H9 (cell line): ENCODE measurements at regions not wholly inside any gene's neighbourhood (a gene's known extent, or its start where the extent isn't known, plus 50 kb on each side); places are given as distances from the start of the nearest gene placed in this dataset.

ENCODE experiments used
- DNase-seq: peaks from one replicate; pipeline ENCODE4 v3.0.0-alpha.2; 2017
- H2AFZ ChIP-seq: one replicate; pipeline ENCODE4 v1.6.1; 2013; ENCODE audit warnings: mild to moderate bottlenecking, low read length, control low read depth, moderate library complexity
- H2AK5ac ChIP-seq: 2 replicates; pipeline ENCODE4 v1.6.1; 2013; ENCODE audit warnings: low read length, control low read depth, mixed read lengths; ENCODE audit not compliant: insufficient read length
- H2BK120ac ChIP-seq: one replicate; pipeline ENCODE4 v1.6.1; 2013; ENCODE audit warnings: low read depth, mild to moderate bottlenecking, low read length, control low read depth, inconsistent platforms; ENCODE audit not compliant: poor library complexity, severe bottlenecking
- H2BK12ac ChIP-seq: 2 replicates; pipeline ENCODE4 v1.6.1; 2013; ENCODE audit warnings: low read length, control low read depth, mixed read lengths, low read depth; ENCODE audit not compliant: insufficient read length
- H2BK15ac ChIP-seq: 2 replicates; pipeline ENCODE4 v1.6.1; 2013; ENCODE audit warnings: low read depth, low read length, control low read depth
- H2BK20ac ChIP-seq: one replicate; pipeline ENCODE4 v1.6.1; 2013; ENCODE audit warnings: low read depth, mild to moderate bottlenecking, low read length, control low read depth, inconsistent platforms; ENCODE audit not compliant: poor library complexity, severe bottlenecking
- H2BK5ac ChIP-seq: 2 replicates; pipeline ENCODE4 v1.6.1; 2013; ENCODE audit warnings: low read length, control low read depth, mixed read lengths; ENCODE audit not compliant: insufficient read length
- H3K14ac ChIP-seq: 2 replicates; pipeline ENCODE4 v1.6.1; 2013; ENCODE audit warnings: low read length, control low read depth; ENCODE audit not compliant: insufficient read depth
- H3K18ac ChIP-seq: 2 replicates; pipeline ENCODE4 v1.6.1; 2013; ENCODE audit warnings: low read depth, mild to moderate bottlenecking, mixed read lengths, low read length, control low read depth; ENCODE audit not compliant: insufficient read length
- H3K23ac ChIP-seq: 2 replicates; pipeline ENCODE4 v1.6.1; 2013; ENCODE audit warnings: low read length, control low read depth, mixed read lengths, low read depth; ENCODE audit not compliant: insufficient read length
- H3K23me2 ChIP-seq: 2 replicates; pipeline ENCODE4 v1.6.1; 2013; ENCODE audit warnings: low read depth, mild to moderate bottlenecking, mixed read lengths, low read length, control low read depth; ENCODE audit not compliant: insufficient read length, poor library complexity, severe bottlenecking
- H3K27ac ChIP-seq: 2 replicates; pipeline ENCODE4 v1.5.1; 2013; ENCODE audit warnings: low read length, control low read depth, mixed read lengths, low read depth; ENCODE audit not compliant: insufficient read length
- H3K27me3 ChIP-seq: 2 replicates; pipeline ENCODE4 v1.6.1; 2013; ENCODE audit warnings: low read length, control low read depth, inconsistent platforms; ENCODE audit not compliant: insufficient read depth
- H3K4ac ChIP-seq: 2 replicates; pipeline ENCODE4 v1.6.1; 2013; ENCODE audit warnings: low read depth, mild to moderate bottlenecking, control low read depth, inconsistent platforms, low read length, moderate library complexity
- H3K4me1 ChIP-seq: 2 replicates; pipeline ENCODE4 v1.6.1; 2013; ENCODE audit warnings: low read length, control low read depth, inconsistent platforms; ENCODE audit not compliant: insufficient read depth
- H3K4me2 ChIP-seq: 2 replicates; pipeline ENCODE4 v1.6.1; 2013; ENCODE audit warnings: low read length, control low read depth, mixed read lengths; ENCODE audit not compliant: insufficient read length, insufficient read depth
- H3K56ac ChIP-seq: 2 replicates; pipeline ENCODE4 v1.6.1; 2013; ENCODE audit warnings: low read depth, mild to moderate bottlenecking, mixed read lengths, low read length, control low read depth; ENCODE audit not compliant: insufficient read length
- H3K79me1 ChIP-seq: 2 replicates; pipeline ENCODE4 v1.6.1; 2013; ENCODE audit warnings: low read depth, mild to moderate bottlenecking, moderate library complexity, low read length, control low read depth, inconsistent platforms; ENCODE audit not compliant: insufficient read depth, poor library complexity, severe bottlenecking
- H3K79me2 ChIP-seq: 2 replicates; pipeline ENCODE4 v1.6.1; 2013; ENCODE audit warnings: low read length, control low read depth, inconsistent platforms; ENCODE audit not compliant: insufficient read depth
- H3K9ac ChIP-seq: 2 replicates; pipeline ENCODE4 v1.6.1; 2013; ENCODE audit warnings: low read length, control low read depth, mixed read lengths; ENCODE audit not compliant: insufficient read length; ENCODE audit errors: extremely low read depth
- H3K9me3 ChIP-seq: one replicate; pipeline ENCODE4 v1.6.1; 2013; ENCODE audit warnings: low read depth, low read length, inconsistent platforms; ENCODE audit not compliant: control insufficient read depth
- H3T11ph ChIP-seq: one replicate; pipeline ENCODE4 v1.6.1; 2013; ENCODE audit warnings: mild to moderate bottlenecking, low read length, control low read depth, inconsistent platforms
- H4K20me1 ChIP-seq: one replicate; pipeline ENCODE4 v1.6.1; 2013; ENCODE audit not compliant: control insufficient read depth, insufficient read length, insufficient read depth
- H4K5ac ChIP-seq: 2 replicates; pipeline ENCODE4 v1.6.1; 2013; ENCODE audit warnings: low read depth, mild to moderate bottlenecking, mixed read lengths, low read length, control low read depth; ENCODE audit not compliant: insufficient read length
- H4K8ac ChIP-seq: replicated peaks from 2 replicates; pipeline ENCODE4 v1.6.1; 2013; ENCODE audit warnings: low read length, control low read depth, mixed read lengths, low read depth; ENCODE audit not compliant: insufficient read length
- H4K91ac ChIP-seq: 2 replicates; pipeline ENCODE4 v1.6.1; 2013; ENCODE audit warnings: low read depth, mild to moderate bottlenecking, moderate library complexity, mixed read lengths, low read length, control low read depth; ENCODE audit not compliant: insufficient read length
- H3K27ac Mint-ChIP-seq, 3 experiments: 2 replicates in 2 of 3; 3 replicates in 1 of 3; pipeline ENCODE4 v1.8.0; 2020 to 2021; ENCODE audit warnings: mixed read lengths in 3 of 3, mild to moderate bottlenecking in 1 of 3, moderate library complexity in 1 of 3
- H3K27me3 Mint-ChIP-seq: 2 replicates; pipeline ENCODE4 v1.8.0; 2021; ENCODE audit warnings: low read depth, mild to moderate bottlenecking, moderate library complexity, mixed read lengths
- H3K36me3 Mint-ChIP-seq, 3 experiments: 2 replicates in 2 of 3; 3 replicates in 1 of 3; pipeline ENCODE4 v1.8.0; 2020 to 2021; ENCODE audit warnings: low read depth in 3 of 3, mixed read lengths in 3 of 3; ENCODE audit not compliant: insufficient read depth in 1 of 3
- H3K4me1 Mint-ChIP-seq, 2 experiments: 2 replicates each; pipeline ENCODE4 v1.8.0; 2020; ENCODE audit warnings: mixed read lengths in 2 of 2
- H3K4me3 Mint-ChIP-seq, 2 experiments: 2 replicates in 1 of 2; 3 replicates in 1 of 2; pipeline ENCODE4 v1.8.0; 2020 to 2021; ENCODE audit warnings: mild to moderate bottlenecking in 2 of 2, mixed read lengths in 2 of 2, moderate library complexity in 1 of 2
- H3K9me3 Mint-ChIP-seq, 2 experiments: 2 replicates in 1 of 2; 3 replicates in 1 of 2; pipeline ENCODE4 v1.8.0; 2020; ENCODE audit warnings: mild to moderate bottlenecking in 2 of 2, mixed read lengths in 2 of 2, moderate library complexity in 1 of 2
- WGBS: extraction: QIAGEN DNeasy Blood & Tissue Kit; methylation state at CpG from one replicate; pipeline ENCODE4 v1.1.7; 2013; ENCODE audit warnings: missing lambda C conversion rate, low lambda C conversion rate, mixed read lengths; ENCODE audit not compliant: insufficient read length; ENCODE audit errors: extremely low coverage; 5-methylcytosine and 5-hydroxymethylcytosine counted together
- TF ChIP-seq, protein P1 (sequence below): fragments of 200-600 bp; sonication (generic); conservative IDR thresholded peaks from 3 replicates; pipeline ENCODE4 v1.8.0; 2021; ENCODE audit warnings: antibody characterized with exemption, mild to moderate bottlenecking

DNA sequence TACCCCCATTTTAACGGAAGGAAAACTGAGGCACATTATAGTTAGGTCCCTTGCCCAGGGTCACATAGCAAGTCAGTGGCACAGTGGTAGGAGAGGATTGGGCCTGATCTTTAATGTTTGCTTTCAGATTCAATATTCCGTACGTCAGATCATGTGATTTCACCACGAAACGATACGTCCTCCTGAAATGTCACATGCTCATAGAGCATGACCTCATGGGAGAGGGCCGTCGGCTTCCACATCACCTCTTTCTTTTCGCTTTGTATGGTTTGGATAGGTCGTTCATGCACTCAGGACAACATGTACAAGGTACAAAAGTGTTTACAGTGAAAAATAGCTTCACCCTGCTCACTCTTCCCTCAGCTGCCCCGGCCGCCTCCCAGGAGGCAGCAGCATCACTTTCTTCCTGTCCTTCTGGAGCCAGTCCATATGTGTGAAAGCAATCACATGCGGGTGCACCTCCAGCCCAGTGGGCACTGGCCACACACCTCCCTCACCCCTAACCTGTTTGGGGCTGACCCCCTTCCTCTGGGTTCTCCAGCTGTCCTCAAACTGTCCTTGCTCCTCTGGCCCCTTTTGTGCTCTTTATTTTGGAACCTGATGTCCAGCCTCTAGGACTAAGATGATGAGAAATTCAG lies 199.9 kb downstream of the FOXL1 start:
- Histone ChIP-seq H4K20me1 (no peaks in the 10 kb centered on the region), H3K18ac (no peak overlapping the region), H3K27me3 (no peaks in the 10 kb centered on the region), H4K5ac (no peak overlapping the region), H2BK20ac (no peak overlapping the region), H3K23me2 (no peaks in the 10 kb centered on the region), H3K79me2 (no peaks in the 10 kb centered on the region), H3K27ac (no peak overlapping the region), H2AK5ac (no peak overlapping the region), H3T11ph (no peak overlapping the region), H2AFZ (no peak overlapping the region), H3K56ac (no peak overlapping the region), H3K4me1 (no peaks in the 10 kb centered on the region), H2BK12ac (no peak overlapping the region), H3K9me3 (no peaks in the 10 kb centered on the region), H2BK15ac (no peak overlapping the region), H2BK120ac (no peak overlapping the region), H3K14ac (no peak overlapping the region), H4K91ac (no peak overlapping the region), H2BK5ac (no peak overlapping the region), H3K4me2 (no peak overlapping the region), H3K23ac (no peak overlapping the region), H3K79me1 (no peaks in the 10 kb centered on the region), H4K8ac (no peak overlapping the region), H3K4ac (no peak overlapping the region), H3K9ac (no peak overlapping the region)
- TF ChIP-seq, protein P1, sequence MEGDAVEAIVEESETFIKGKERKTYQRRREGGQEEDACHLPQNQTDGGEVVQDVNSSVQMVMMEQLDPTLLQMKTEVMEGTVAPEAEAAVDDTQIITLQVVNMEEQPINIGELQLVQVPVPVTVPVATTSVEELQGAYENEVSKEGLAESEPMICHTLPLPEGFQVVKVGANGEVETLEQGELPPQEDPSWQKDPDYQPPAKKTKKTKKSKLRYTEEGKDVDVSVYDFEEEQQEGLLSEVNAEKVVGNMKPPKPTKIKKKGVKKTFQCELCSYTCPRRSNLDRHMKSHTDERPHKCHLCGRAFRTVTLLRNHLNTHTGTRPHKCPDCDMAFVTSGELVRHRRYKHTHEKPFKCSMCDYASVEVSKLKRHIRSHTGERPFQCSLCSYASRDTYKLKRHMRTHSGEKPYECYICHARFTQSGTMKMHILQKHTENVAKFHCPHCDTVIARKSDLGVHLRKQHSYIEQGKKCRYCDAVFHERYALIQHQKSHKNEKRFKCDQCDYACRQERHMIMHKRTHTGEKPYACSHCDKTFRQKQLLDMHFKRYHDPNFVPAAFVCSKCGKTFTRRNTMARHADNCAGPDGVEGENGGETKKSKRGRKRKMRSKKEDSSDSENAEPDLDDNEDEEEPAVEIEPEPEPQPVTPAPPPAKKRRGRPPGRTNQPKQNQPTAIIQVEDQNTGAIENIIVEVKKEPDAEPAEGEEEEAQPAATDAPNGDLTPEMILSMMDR = no peak
- Mint-ChIP-seq H3K27me3 (peaks cover 5% of the 10 kb centered on the region; the same call in 1 of the 2 replicates), H3K4me3 (no peak overlapping the region), H3K36me3 (no peaks in the 10 kb centered on the region), H3K9me3 (no peaks in the 10 kb centered on the region), H3K4me1 (peaks cover 3 to 6% of the 10 kb centered on the region in 2 experiments; a peak in 2 of 4 replicates), H3K27ac (no peak overlapping the region)
- no CpG with 5 or more reads among the region's 13 CpGs for WGBS
- no peak for DNase-seq
